22Rv1 (cell line): ENCODE measurements at regions not wholly inside any gene's neighbourhood (a gene's known extent, or its start where the extent isn't known, plus 50 kb on each side); places are given as distances from the start of the nearest gene placed in this dataset.
A peak's percentile ranks its signal among the peaks of the same experiment; 100 is the strongest.

Experiments used
- H3K27ac ChIP-seq: fragments of 450-650 bp; 2 replicates; pipeline ENCODE4 v1.5.1; 2017
- CTCF ChIP-seq: fragments of 450-650 bp; IDR thresholded peaks from 2 replicates; pipeline ENCODE4 v1.5.1; 2017; ENCODE audit warnings: mild to moderate bottlenecking
- ZFX ChIP-seq: fragments of 450-650 bp; IDR thresholded peaks from 2 replicates; pipeline ENCODE4 v1.6.1; 2017; ENCODE audit warnings: antibody characterized with exemption, borderline replicate concordance

GRCh38 chr12:30023186-30023585 lies 239.4 kb upstream of the TMTC1 start:
- H3K27ac ChIP-seq, result no peak overlapping the region
- no peak for TF ChIP-seq ZFX
- no peak for TF ChIP-seq CTCF

GRCh38 chr12:30021051-30021833 lies 237.5 kb upstream of the TMTC1 start:
- peak overlapping the region; percentile 44 for H3K27ac ChIP-seq
- TF ChIP-seq CTCF (no peak), ZFX (no peak)

- H3K27ac ChIP-seq, result peak overlapping the region; percentile 44
- no peak for TF ChIP-seq ZFX
- TF ChIP-seq CTCF, result no peak
Observed at GRCh38 chr12:30019366-30020140, 235.8 kb upstream of the TMTC1 start.

GRCh38 chr12:30016540-30017055 lies 232.9 kb upstream of the TMTC1 start:
- TF ChIP-seq CTCF (no peak), ZFX (no peak)
- no peak overlapping the region for H3K27ac ChIP-seq

GRCh38 chr12:30015631-30016337 lies 232.0 kb upstream of the TMTC1 start:
- H3K27ac ChIP-seq, result no peak overlapping the region
- no peak for TF ChIP-seq CTCF

GRCh38 chr12:30014991-30015390 lies 231.2 kb upstream of the TMTC1 start:
- no peak overlapping the region for H3K27ac ChIP-seq
- TF ChIP-seq CTCF (no peak), ZFX (no peak)
